ENCODE measurements at regions not wholly inside any gene's neighbourhood (a gene's known extent, or its start where the extent isn't known, plus 50 kb on each side); places are given as distances from the start of the nearest gene placed in this dataset.

GRCh38 chr3:22819209-22819608 lies 383.9 kb upstream of the UBE2E2 start:
- TF ChIP-seq POLR2AphosphoS5 (IDR thresholded peaks at IDR 0.05; ENCODE audit: low read depth, low read length) (no peak), SIN3A (IDR thresholded peaks at IDR 0.05; ENCODE audit: borderline replicate concordance, insufficient read depth, low read length) (no peak), TAF1 (IDR thresholded peaks at IDR 0.05; ENCODE audit: borderline replicate concordance, insufficient read depth, low read length) (no peak), REST (IDR thresholded peaks at IDR 0.05; ENCODE audit: insufficient read depth in 1 of 2, low read depth in 2 of 2, low read length in 2 of 2) (no peak), FOXP2 (optimal IDR thresholded peaks at IDR 0.05; ENCODE audit: borderline replicate concordance, extremely low read depth, extremely low read length, insufficient read depth) (no peak)
